Naive thymus-derived CD4-positive, alpha-beta T cell (primary cell): ENCODE measurements at regions not wholly inside any gene's neighbourhood (a gene's known extent, or its start where the extent isn't known, plus 50 kb on each side); places are given as distances from the start of the nearest gene placed in this dataset.

ENCODE experiments used
- ATAC-seq: fragments of 150-1000 bp; cut with Tn5 transposase; 2 replicates; pipeline ENCODE4 v1.10.0; 2021; ENCODE audit warnings: mild to moderate bottlenecking, moderate library complexity
- CTCF ChIA-PET: fragments of 350-600 bp; sonication (Branson Sonifier 250); formaldehyde crosslinking; loops from one replicate; lab custom pipeline; 2021; ENCODE audit warnings: antibody characterized with exemption; lab: Charles Lee
- POLR2A ChIA-PET: fragments of 350-600 bp; sonication (Branson Sonifier 250); formaldehyde crosslinking; loops from one replicate; lab custom pipeline; 2021; ENCODE audit warnings: antibody characterized with exemption, inconsistent platforms; lab: Charles Lee
- DNase-seq, 9 donors: peaks; one replicate each; pipeline versions ENCODE4 v3.0.0 to v3.0.0-alpha.2; 2020 to 2022; ENCODE audit warnings: mixed read lengths in 1 of 9
- H3K27ac ChIP-seq: one replicate; pipeline ENCODE4 v1.7.0; 2013; ENCODE audit warnings: mild to moderate bottlenecking, low read depth, low read length, moderate library complexity
- H3K27me3 ChIP-seq, 2 donors: one replicate each; pipeline ENCODE4 v1.7.0; 2013; ENCODE audit warnings: low read length in 2 of 2, mild to moderate bottlenecking in 2 of 2, moderate library complexity in 2 of 2; ENCODE audit not compliant: control insufficient read depth in 2 of 2, insufficient read depth in 2 of 2
- H3K36me3 ChIP-seq, 3 experiments: 1 replicate in 2 of 3; 2 replicates in 1 of 3; pipeline ENCODE4 v1.7.0; 2013; ENCODE audit warnings: low read length in 3 of 3, mild to moderate bottlenecking in 3 of 3, moderate library complexity in 1 of 3; ENCODE audit not compliant: insufficient read depth in 3 of 3, control insufficient read depth in 2 of 3
- H3K4me1 ChIP-seq, 2 donors: one replicate each; pipeline ENCODE4 v1.7.0; 2013; ENCODE audit warnings: low read length in 2 of 2, mild to moderate bottlenecking in 2 of 2, moderate library complexity in 1 of 2; ENCODE audit not compliant: control insufficient read depth in 2 of 2, insufficient read depth in 2 of 2
- H3K4me3 ChIP-seq: 2 replicates; pipeline ENCODE4 v1.7.0; 2013; ENCODE audit warnings: mild to moderate bottlenecking, low read length
- H3K9me3 ChIP-seq, 3 experiments: 1 replicate in 2 of 3; 2 replicates in 1 of 3; pipeline ENCODE4 v1.7.0; 2013; ENCODE audit warnings: low read length in 3 of 3; ENCODE audit not compliant: control insufficient read depth in 2 of 3
- H3K27ac Mint-ChIP-seq, 9 donors: one replicate each; pipeline ENCODE4 v1.8.0; 2020 to 2022; ENCODE audit warnings: mixed read lengths in 9 of 9, mild to moderate bottlenecking in 8 of 9, moderate library complexity in 5 of 9, inconsistent platforms in 2 of 9
- H3K27me3 Mint-ChIP-seq, 5 donors: one replicate each; pipeline ENCODE4 v1.8.0; 2021 to 2022; ENCODE audit warnings: mixed read lengths in 5 of 5, mild to moderate bottlenecking in 1 of 5
- H3K36me3 Mint-ChIP-seq, 5 donors: one replicate each; pipeline ENCODE4 v1.8.0; 2020 to 2022; ENCODE audit warnings: mixed read lengths in 5 of 5, mild to moderate bottlenecking in 3 of 5, inconsistent platforms in 1 of 5
- H3K4me1 Mint-ChIP-seq, 7 donors: one replicate each; pipeline ENCODE4 v1.8.0; 2020 to 2022; ENCODE audit warnings: mixed read lengths in 7 of 7, mild to moderate bottlenecking in 3 of 7, inconsistent platforms in 1 of 7
- H3K4me3 Mint-ChIP-seq, 10 donors: one replicate each; pipeline ENCODE4 v1.8.0; 2020 to 2022; ENCODE audit warnings: mild to moderate bottlenecking in 10 of 10, mixed read lengths in 10 of 10, moderate library complexity in 6 of 10, inconsistent platforms in 2 of 10
- H3K9me3 Mint-ChIP-seq, 11 donors: one replicate each; pipeline ENCODE4 v1.8.0; 2020 to 2022; ENCODE audit warnings: mixed read lengths in 11 of 11, mild to moderate bottlenecking in 4 of 11, inconsistent platforms in 1 of 11, moderate library complexity in 1 of 11
- intact Hi-C, 2 donors: fragments of 100-400 bp; cut with micrococcal nuclease; formaldehyde crosslinking; loops; one replicate each; pipeline ENCODE4 v1.15.1; 2023

GRCh38 chr1:55466921-55467320 lies 251.8 kb upstream of the USP24 start:
- Histone ChIP-seq H3K27ac (no peak overlapping the region), H3K27me3 (no peaks in the 10 kb centered on the region), H3K4me3 (no peak overlapping the region), H3K9me3 (no peaks in the 10 kb centered on the region), H3K36me3 (no peaks in the 10 kb centered on the region), H3K4me1 (no peaks in the 10 kb centered on the region)
- no peaks in the 10 kb centered on the region for H3K36me3 Mint-ChIP-seq
- H3K4me1 Mint-ChIP-seq: peaks cover 0 to 4% (median 0%) of the 10 kb centered on the region in 7 donors
- H3K27me3 Mint-ChIP-seq: peaks cover 0 to 9% (median 0%) of the 10 kb centered on the region in 5 donors
- ATAC-seq (no peak), DNase-seq (no peak)
- intact Hi-C loops: no loop called here
- no peak overlapping the region for H3K27ac Mint-ChIP-seq
- H3K9me3 Mint-ChIP-seq: peaks cover 0 to 2% (median 0%) of the 10 kb centered on the region in 11 donors
- no peak overlapping the region for H3K4me3 Mint-ChIP-seq
- CTCF ChIA-PET: no interaction called here
- POLR2A ChIA-PET: no interaction called here

GRCh38 chr1:55466373-55466772 lies 251.2 kb upstream of the USP24 start:
- ChIA-PET CTCF (no interaction called here), POLR2A (no interaction called here)
- H3K9me3 ChIP-seq: no peaks in the 10 kb centered on the region
- H3K36me3 ChIP-seq: no peaks in the 10 kb centered on the region
- H3K27me3 ChIP-seq: no peaks in the 10 kb centered on the region
- H3K27ac ChIP-seq: no peak overlapping the region
- ATAC-seq (no peak), DNase-seq (no peak)
- Mint-ChIP-seq H3K4me1 (peaks cover 0 to 4% (median 0%) of the 10 kb centered on the region in 7 donors), H3K9me3 (peaks cover 0 to 2% (median 0%) of the 10 kb centered on the region in 11 donors), H3K4me3 (no peak overlapping the region), H3K27ac (no peak overlapping the region), H3K36me3 (no peaks in the 10 kb centered on the region), H3K27me3 (peaks cover 0 to 7% (median 0%) of the 10 kb centered on the region in 5 donors)
- no peak overlapping the region for H3K4me3 ChIP-seq
- no peaks in the 10 kb centered on the region for H3K4me1 ChIP-seq
- intact Hi-C loops: no loop called here

DNA sequence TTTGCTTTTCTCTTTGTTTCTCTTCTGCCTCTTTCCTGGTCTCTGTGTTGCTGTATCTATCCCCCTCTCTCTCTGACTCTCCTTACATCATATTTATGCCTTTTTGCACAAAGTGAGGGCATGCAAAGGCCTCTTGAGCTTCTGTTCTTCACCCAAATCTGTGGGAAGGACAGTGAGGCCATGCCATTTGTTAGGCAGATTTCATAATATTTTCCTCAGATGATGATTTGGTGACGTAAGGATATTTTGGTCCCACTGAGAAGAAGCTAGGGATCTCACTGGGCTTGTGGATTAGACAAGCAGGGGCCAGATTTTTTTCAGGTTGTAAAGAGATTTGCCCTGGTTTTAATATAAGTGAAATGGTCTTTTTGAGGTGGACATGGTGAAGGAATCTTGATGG lies 249.4 kb upstream of the USP24 start:
- H3K4me3 Mint-ChIP-seq: no peak overlapping the region
- Histone ChIP-seq H3K4me1 (no peaks in the 10 kb centered on the region), H3K9me3 (no peaks in the 10 kb centered on the region), H3K4me3 (no peak overlapping the region), H3K36me3 (no peaks in the 10 kb centered on the region), H3K27me3 (no peaks in the 10 kb centered on the region), H3K27ac (no peak overlapping the region)
- H3K4me1 Mint-ChIP-seq: peaks cover 0 to 4% (median 0%) of the 10 kb centered on the region in 7 donors
- CTCF ChIA-PET: no interaction called here
- ATAC-seq: no peak
- H3K9me3 Mint-ChIP-seq: peaks cover 0 to 4% (median 0%) of the 10 kb centered on the region in 11 donors
- DNase-seq: no peak
- POLR2A ChIA-PET: no interaction called here
- H3K36me3 Mint-ChIP-seq: no peaks in the 10 kb centered on the region
- intact Hi-C loops: no loop called here
- H3K27ac Mint-ChIP-seq: no peak overlapping the region
- peaks cover 0 to 5% (median 1%) of the 10 kb centered on the region in 5 donors for H3K27me3 Mint-ChIP-seq

DNA sequence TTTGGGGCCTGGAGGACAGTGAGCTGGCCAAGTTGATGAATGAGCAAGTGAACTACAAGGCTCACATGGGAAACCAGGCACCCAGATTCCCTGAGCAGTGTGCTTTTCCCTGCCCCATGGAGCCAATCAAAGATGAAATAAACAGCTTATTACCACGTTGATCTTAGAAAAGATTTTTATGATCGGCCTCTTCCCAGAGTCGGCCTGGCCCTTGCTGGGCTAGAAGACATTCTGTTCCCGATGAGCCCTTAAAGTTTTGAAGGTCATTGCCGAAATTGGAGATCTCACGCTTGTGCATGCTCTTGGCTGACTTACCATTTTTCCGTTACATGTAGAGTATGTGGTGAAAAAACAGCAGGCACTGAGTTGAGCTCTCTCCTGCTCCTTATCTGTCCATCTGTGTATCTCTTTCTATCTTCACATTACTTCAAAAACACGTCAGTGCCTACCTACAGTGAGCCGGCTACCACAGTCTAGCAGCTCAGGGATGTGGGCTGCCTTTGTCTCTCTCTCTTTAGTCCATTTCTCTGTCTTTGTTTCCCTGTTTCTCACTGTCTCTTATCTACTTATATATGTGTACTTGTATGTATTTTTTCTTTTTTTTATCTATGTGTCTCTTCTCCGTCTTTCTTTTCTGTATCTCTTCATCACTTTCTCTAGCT lies 248.8 kb upstream of the USP24 start:
- H3K4me1 ChIP-seq: no peaks in the 10 kb centered on the region
- CTCF ChIA-PET: no interaction called here
- peaks cover 0 to 6% (median 2%) of the 10 kb centered on the region in 5 donors for H3K27me3 Mint-ChIP-seq
- no peaks in the 10 kb centered on the region for H3K36me3 Mint-ChIP-seq
- no peak for ATAC-seq
- no peak overlapping the region for H3K27ac Mint-ChIP-seq
- no peak overlapping the region for H3K27ac ChIP-seq
- no peaks in the 10 kb centered on the region for H3K9me3 ChIP-seq
- H3K4me1 Mint-ChIP-seq: peaks cover 0 to 4% (median 0%) of the 10 kb centered on the region in 7 donors
- POLR2A ChIA-PET: no interaction called here
- H3K4me3 ChIP-seq: no peak overlapping the region
- H3K36me3 ChIP-seq: no peaks in the 10 kb centered on the region
- DNase-seq: peak in 3 of 9 donors; percentile 0 to 6 (median 3)
- peaks cover 0 to 4% (median 0%) of the 10 kb centered on the region in 11 donors for H3K9me3 Mint-ChIP-seq
- no peak overlapping the region for H3K4me3 Mint-ChIP-seq
- intact Hi-C loops: no loop called here
- H3K27me3 ChIP-seq: no peaks in the 10 kb centered on the region

DNA sequence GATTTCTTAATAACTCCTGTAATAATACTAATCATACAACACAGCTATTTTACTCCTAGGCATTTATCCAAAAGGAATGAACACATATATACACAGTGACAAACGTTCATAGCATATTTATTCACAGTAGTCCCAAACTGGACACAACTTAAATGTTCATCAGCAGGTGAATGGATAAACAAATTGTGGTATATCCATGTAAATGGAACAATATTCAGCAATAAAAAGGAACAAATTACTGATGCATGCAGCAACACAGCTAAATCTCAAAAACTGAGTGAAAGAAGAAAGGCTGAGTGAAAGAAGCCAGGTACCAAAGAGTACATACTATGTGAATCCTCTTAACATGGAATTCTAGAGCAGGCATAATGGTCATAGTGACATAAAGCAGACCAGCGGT lies 242.7 kb upstream of the USP24 start:
- Mint-ChIP-seq H3K9me3 (peaks cover 0 to 24% (median 11%) of the 10 kb centered on the region in 11 donors), H3K4me3 (no peak overlapping the region), H3K4me1 (no peaks in the 10 kb centered on the region), H3K27me3 (peaks cover 2 to 21% (median 9%) of the 10 kb centered on the region in 5 donors), H3K36me3 (no peaks in the 10 kb centered on the region), H3K27ac (no peak overlapping the region)
- no peak overlapping the region for H3K27ac ChIP-seq
- ChIA-PET POLR2A (no interaction called here), CTCF (no interaction called here)
- no peaks in the 10 kb centered on the region for H3K36me3 ChIP-seq
- H3K4me1 ChIP-seq: no peaks in the 10 kb centered on the region
- no peaks in the 10 kb centered on the region for H3K9me3 ChIP-seq
- intact Hi-C loops: no loop called here
- ATAC-seq (no peak), DNase-seq (no peak)
- no peak overlapping the region for H3K4me3 ChIP-seq
- H3K27me3 ChIP-seq: no peaks in the 10 kb centered on the region

GRCh38 chr1:55456971-55457370 lies 241.8 kb upstream of the USP24 start:
- no peaks in the 10 kb centered on the region for H3K36me3 Mint-ChIP-seq
- no peak overlapping the region for H3K27ac ChIP-seq
- peaks cover 2 to 25% (median 10%) of the 10 kb centered on the region in 5 donors for H3K27me3 Mint-ChIP-seq
- ATAC-seq: no peak
- H3K27ac Mint-ChIP-seq: no peak overlapping the region
- ChIA-PET POLR2A (no interaction called here), CTCF (no interaction called here)
- H3K27me3 ChIP-seq: no peaks in the 10 kb centered on the region
- H3K36me3 ChIP-seq: no peaks in the 10 kb centered on the region
- H3K4me3 Mint-ChIP-seq: no peak overlapping the region
- no peaks in the 10 kb centered on the region for H3K4me1 Mint-ChIP-seq
- H3K9me3 Mint-ChIP-seq: peaks cover 0 to 24% (median 11%) of the 10 kb centered on the region in 11 donors
- no peaks in the 10 kb centered on the region for H3K4me1 ChIP-seq
- intact Hi-C loops: no loop called here
- no peaks in the 10 kb centered on the region for H3K9me3 ChIP-seq
- no peak for DNase-seq
- H3K4me3 ChIP-seq: no peak overlapping the region

- CTCF ChIA-PET: no interaction called here
- peaks cover 11 to 36% (median 20%) of the 10 kb centered on the region in 5 donors for H3K27me3 Mint-ChIP-seq
Observed at GRCh38 chr1:55448261-55448660, 233.1 kb upstream of the USP24 start.

More at GRCh38 chr1:55448261-55448660, 233.1 kb upstream of the USP24 start:
- Histone ChIP-seq H3K36me3 (no peaks in the 10 kb centered on the region), H3K4me1 (no peaks in the 10 kb centered on the region), H3K27me3 (no peaks in the 10 kb centered on the region), H3K9me3 (no peaks in the 10 kb centered on the region), H3K27ac (no peak overlapping the region), H3K4me3 (no peak overlapping the region)
- POLR2A ChIA-PET: no interaction called here
- peaks cover 0 to 7% (median 0%) of the 10 kb centered on the region in 11 donors for H3K9me3 Mint-ChIP-seq
- no peak overlapping the region for H3K27ac Mint-ChIP-seq
- H3K4me3 Mint-ChIP-seq: no peak overlapping the region
- ATAC-seq: no peak
- no peaks in the 10 kb centered on the region for H3K36me3 Mint-ChIP-seq
- intact Hi-C loops: no loop called here
- no peak for DNase-seq
- peaks cover 0 to 5% (median 0%) of the 10 kb centered on the region in 7 donors for H3K4me1 Mint-ChIP-seq
